Activated CD4-positive, alpha-beta T cell treated with anti-CD3 and anti-CD28 coated beads for 48 hours (primary cell): ENCODE measurements at regions not wholly inside any gene's neighbourhood (a gene's known extent, or its start where the extent isn't known, plus 50 kb on each side); places are given as distances from the start of the nearest gene placed in this dataset.

Experiments
- DNase-seq: peaks from one replicate; pipeline ENCODE4 v3.0.0-alpha.2; 2020

DNA sequence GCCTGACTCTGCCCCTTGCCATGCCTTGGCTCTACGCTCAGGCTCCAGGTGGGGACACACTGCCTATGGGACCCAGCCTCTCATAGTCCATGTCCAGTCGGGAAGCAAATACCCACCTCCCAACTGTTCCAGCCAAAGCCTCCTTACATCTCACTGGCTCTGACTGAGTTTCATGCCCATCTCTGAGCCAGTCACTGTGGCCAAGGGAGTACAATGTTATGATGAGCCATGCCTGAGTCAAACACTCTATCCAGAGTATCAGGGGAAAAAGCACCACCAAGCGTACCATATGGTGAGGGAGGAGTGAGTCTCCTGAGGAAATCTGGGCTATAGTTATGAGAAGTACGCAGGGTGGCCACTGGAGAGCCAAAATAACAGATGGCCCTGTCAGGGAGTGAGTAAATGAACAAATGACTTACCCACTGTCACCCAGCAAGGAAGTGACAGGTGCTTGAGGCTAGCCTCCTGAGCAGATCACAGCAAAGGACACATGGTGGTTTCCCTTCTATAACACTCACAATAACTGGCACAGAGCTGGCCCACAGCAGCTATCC is 236.6 kb upstream of the GJB5 start:
- no peak for DNase-seq

DNA sequence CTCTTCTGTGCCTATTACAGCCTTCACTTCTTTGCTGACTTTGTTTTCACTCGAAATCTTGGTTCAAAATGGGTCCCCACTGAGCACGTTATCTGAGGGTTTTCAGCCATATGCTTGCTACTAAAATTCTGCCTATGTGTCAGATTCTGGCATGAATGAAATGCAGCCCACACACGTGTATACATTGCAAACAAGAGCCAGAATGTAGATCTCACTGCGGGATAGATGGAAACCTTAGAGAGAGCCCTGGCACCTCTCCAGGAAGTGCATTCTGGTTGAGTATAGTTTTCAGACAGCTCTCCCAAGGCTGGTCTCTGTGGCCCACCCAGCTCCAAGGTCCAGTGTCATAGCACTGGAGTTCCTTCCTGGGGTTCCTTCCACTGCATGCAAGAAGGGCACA is 234.7 kb upstream of the GJB5 start:
- no peak for DNase-seq

DNA sequence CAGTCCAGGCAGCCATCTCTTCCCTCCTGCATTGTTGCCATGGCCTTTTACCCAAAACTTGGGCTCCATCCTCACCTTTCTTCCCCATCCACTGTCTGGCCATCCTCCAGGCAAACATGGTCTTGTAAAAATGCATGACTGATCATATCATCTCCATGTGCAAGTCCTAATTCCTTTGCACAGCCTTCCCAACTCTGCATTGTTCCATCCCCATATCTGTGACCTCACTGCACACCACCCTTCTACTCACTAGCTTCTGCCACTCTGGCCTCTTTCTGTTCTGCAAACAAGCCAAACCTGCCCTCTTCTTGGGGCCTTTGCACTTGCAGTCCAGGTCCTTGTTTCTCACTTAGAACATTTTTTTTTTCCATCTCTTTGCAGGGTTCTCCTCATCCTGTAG is 230.1 kb upstream of the GJB5 start:
- no peak for DNase-seq

DNA sequence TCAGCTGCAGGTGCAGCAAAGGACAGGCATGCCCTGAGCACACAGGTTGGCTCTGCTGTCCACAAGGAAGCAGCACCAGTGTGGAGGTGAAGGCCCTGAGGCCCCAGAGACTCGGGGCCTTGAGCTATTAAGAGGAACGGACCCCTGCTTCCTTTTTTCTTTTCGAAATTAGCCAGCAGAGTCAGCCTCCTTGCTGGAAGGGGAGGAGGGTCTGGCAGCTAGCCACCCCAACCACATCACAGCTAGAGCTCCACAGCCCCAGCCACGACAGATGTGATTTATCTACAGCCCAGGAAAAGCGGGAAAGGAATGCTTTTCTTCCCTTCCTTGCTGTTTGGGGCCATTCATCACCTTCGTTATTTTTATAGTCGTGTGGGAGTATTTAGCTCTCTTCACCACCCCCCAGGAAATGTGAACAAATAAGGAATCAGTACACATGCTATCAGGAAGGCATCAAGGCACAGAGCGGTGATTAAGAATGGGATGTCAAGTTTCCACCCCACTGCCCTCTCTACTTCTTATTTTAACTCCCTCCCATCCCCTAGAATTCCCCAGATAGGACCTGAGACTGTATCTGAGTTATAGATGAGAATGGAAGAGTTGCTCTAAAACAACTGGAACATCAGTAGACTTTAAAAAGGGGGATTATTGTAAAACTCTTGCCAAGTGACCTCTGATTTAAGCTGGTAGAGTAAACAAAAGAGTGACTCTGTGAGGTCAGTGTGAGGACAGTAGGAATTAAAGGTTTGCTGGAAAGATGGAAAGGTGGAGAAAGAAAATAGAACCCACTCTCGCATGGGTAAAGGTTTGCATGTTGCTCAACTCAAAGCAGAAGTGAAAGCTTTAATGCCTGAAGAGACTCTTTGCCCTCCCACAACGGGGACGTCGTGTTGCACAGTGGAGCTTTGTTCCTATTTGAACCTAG is 224.7 kb upstream of the GJB5 start:
- DNase-seq: no peak

DNA sequence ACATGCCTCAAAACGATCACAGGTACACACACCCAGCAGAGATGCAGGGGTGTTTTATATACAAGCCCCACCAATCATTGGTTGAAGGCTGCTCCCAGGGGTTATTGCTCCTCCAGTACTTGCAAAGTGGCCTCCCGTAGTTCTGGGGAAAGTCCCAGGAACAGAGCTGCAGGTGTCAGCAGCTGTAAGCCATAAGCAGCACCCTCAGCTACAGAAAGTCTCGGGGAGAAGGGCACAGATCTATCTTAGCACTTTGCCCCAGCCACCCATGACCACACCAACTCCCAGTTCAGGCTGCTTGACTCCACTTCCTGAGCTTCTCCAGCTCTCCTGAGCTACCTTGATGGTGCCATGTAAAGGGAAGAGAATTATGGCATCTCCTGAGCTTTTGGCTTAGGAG is 222.7 kb upstream of the GJB5 start:
- DNase-seq: no peak

DNA sequence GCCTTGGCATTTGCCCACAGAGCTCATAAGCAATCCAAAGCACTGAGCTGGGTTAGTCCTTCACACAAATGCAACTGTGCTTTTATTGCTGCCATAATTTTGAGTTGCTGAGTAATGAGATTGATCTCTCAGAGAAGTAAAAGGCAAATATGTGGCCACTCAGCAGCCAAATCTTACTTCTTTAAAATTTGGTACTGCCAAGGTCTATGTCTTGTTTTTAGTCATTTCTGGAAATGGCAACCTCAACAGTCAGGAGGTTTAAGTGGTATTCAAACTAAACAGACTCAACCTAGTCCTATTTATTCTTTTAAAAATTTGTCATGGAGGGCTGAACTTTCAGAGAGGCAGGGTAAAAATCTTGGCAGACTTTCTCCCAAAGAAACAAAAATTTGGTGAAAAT is 216.4 kb upstream of the GJB5 start:
- no peak for DNase-seq

DNA sequence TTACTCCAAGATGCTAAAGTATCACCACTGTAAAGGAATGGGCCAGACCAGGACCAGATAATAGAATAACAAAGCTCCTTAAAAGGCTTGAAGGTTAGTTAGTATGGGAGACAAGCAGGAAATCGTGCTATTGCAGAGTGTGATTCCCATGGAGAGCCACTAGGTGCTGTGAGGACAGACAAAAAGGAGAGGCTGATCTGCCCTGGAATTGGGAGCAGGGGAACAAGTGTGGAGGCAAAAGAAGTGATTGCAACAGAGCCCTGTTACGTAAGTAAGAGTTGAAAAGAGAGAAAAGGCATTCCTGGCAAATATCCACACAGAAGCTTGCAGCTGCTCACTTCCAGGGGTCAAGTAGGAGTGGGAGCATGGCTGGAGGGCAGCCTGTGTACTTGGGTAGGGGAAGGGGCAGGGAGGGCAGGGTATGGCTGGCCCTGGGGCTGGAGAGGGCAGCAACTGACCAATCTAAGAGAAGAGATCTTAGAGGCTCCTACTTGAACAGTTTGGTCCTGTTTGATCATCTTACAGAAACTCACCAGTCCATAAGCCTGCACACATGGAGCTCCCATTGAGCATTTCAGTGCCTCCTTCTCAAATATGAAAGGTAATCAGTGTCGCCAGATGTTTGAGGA is 207.7 kb upstream of the GJB5 start:
- no peak for DNase-seq

DNA sequence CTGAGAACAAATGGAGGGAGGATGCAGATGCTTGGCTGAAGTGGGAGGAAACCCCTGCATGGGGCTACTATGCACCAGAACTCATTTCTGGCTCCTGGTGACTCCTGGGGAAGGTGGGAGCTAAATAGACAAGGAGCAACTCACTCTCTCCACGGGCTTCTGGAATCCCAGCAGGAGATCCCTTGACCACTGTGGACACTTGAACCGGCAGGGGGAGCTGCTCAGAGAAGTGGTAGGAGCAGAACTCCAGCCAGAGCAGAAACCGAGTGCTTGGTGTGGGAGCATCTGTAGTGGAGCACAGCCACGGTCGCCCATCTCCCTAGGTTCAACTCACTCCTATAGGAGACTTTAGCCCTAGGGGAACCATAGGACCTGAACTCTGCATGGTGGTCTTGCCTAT is 205.6 kb upstream of the GJB5 start:
- DNase-seq: peak; percentile 17

DNA sequence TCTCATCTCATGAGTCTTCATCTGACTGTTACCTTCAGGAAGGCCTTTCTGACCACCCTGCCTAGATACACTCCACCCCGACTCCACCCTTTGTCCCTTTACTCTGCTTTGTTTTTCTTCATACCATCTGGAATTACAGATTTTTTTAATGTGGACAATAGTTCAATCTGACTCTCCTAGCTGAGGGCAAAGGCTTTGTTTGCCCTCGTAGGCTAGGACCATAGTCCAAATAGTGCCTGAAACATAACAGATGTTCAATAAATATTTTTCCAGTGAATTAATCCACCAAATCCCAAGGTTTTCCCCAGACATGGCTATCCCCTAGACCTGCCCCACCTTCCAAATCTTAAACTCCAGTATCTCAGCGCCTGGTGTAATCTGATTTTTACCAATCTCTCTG is 176.5 kb upstream of the GJB5 start:
- DNase-seq: no peak

DNA sequence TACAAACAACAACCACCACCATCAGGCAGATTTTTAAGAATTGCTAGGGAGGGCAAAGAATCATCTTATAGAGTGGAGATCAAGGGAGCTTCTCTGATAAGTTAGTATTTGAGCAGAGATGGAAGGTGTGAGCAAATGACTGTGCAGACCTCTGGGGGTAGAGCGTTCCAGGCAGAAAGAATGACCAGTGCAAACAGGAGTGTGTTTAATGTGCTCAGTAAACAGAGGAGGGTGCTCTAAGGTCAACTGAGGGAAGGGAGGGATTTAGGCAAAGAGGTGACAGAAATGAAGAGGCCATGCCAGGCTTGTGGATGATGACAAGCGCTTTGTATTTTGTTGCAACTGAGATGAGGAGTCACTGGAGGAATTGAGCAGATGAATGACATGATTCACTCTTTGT is 172.5 kb upstream of the GJB5 start:
- no peak for DNase-seq

DNA sequence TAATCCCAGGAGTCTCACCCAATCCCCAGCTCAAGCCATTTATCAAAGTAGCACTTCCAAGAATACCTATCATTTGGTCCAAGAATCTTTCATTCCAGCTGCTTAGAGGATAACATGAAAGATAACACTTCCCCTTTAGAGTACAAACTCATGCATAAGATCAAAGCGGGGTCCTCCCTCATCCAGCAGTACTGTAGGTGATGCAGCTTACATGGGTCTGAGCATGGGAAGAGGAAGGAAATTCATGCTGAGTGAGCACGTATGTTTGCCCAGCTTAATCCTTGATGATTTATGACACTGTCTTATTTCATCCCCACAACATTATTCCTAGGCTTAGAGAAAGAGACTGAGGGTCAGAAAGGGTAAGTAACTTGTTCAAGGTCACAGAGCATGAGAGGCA is 167.1 kb upstream of the GJB5 start:
- no peak for DNase-seq

DNA sequence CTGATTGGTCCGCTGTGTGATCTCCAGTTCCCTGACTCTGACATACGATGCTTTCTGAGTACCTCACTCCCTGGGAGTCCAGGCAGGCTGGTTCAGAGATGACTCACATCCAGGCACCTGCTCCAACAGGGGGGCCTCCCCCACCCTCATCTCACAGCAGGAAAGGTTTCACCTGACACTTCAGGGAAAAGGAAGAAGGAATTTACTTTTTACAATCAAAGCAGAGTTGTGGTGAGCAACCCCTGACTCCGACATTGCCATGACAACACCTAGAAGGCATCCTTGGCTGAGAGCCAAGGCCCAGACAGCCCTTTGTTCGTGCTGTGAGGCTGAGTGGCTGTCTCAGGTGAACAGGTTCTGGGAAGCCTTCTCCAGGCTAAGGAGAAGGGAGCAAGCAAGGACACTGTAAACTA is 164.6 kb upstream of the GJB5 start:
- no peak for DNase-seq

DNA sequence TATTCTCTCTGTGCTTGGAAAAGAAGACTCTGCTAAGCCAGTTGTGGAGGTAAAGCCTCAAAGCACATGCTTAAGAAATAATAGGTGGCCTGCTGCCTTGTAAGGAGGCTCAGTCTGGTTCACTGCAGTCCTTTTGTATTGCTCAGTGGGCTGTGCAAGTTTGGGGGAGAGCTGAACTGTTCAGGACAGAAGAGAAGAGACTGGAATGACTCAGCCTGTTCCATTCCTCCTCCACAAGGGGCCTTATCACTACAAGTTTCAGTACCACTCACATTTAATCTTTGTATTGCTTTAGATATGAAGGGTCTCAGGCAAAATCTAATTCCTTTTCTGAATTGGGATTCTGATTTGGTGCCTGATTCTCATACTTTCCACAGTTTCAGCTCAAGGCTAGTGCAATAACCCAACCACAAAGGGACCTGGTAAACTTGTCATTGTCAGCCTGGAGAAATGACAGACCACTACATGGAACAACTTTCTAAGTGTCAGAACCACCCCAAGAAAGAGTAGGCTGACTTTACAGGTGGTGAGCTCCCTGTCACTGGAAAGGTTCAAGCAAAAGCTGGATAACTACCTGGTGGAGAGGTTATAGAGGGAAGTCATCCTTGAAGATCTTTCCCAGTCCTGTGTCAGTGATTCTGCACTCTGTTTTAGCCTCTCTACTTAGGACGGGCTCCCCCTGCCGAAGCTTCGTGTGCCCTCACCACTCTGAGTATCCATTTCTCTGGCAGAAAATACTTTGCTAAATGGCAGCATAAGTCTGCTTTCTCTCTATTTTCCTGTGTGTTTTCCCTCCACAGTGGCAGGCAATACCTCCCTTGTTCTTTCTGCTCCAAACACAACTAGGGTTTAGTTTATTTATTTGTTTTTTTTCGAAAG is 162.9 kb upstream of the GJB5 start:
- peak; percentile 6 for DNase-seq

DNA sequence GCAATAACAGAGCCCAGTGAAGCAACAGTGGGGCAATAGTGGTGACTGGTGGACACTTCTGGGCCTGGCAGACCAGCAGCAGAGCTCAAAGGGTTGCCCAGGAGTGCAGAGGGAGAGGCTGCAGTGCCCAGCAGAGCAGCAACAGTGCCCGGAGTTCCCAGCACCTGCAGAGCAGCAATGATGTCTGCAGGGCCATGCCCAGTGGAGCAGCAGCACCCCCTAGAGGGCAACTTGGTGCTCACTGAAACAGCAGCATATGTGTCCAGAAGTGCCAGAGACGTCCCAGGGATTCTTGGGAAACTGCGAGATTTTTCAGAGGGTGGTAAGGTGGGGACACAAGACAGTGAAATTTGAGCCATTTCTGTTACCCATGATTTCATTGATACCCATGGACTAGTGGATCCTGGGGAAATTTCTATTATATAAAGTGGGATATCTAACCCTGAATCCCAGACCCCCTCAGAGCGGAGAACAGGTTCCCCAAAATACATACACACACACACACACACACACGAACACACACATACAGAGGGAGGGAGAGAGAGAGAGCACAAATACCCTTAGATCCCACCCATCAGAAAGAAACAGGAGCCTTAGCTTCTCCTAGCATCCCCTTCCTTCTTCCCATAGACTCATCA is 156.9 kb upstream of the GJB5 start:
- peak; percentile 81 for DNase-seq

DNA sequence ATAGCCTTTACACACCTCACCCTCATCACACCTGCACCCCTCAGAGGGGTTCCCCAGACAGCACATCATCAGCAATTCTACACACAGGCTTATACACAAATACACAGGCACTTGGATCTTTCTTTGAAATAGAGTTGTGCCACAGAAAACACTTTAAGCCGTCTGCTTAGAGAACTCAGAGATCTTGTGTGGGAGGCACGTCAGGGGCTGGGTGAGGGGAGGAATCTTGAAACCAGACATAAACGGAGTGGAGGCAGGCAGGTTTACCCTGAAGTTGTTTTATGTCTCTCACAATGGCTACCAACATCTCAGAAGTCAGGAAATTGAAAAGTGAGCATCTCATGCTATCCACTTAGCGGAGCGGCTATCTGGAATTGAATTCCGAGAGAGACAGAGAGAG is 151.9 kb upstream of the GJB5 start:
- no peak for DNase-seq

DNA sequence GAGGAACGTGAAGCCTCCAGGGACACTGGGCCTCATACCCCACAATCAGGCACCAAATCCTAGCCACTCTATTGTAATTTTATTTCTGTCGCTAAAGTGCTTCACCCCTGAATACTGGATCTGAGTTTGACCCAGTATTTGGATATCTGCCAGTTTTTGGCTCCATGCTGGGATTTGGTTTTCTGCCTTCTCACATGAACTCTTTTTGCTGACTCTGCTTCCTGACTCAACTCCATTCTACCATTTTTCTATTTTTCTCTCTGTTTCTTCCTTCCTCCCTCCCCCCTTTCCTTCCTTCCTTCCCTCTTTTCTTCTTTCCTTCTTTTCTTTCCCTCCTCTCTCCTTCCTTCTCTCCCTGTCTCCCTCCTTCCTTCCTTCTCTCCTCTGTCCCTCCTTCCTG is 151.3 kb upstream of the GJB5 start:
- DNase-seq: no peak

DNA sequence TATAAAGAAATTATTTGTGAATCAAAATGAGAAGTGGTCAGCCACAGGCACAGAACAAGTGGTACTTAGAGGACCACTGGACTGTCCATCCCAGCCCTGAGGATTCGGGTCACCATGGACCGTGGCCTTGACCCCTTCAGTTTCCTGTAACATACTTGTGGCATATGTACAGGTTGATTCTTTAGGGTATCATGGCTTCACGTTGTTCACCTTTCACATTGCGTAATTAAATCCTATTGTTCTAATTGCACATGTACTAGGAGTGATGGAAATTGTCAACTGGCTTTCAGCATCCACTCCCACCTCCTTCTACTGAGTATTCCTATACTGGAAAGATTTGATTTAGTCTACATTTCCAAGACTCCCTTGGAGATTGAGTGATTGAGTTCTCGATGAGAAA is 148.3 kb upstream of the GJB5 start:
- no peak for DNase-seq

DNA sequence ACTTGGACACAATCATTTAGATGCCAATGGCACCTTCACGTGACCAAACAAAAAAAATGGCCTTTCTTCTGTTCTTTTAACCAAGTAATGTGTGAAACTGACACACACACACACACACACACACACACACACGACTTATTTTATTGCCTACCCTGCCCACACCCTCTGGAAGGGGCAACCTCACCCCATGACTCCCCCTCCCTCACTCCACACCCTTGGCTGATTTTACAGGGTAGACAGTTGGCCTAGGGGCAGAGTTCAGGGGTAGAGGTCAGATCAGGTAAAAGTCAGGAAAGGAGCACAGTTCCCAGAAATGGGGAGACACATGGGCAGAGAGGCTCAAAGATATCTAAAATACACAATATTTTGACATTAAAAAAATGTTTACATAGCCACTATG is 144.8 kb upstream of the GJB5 start:
- no peak for DNase-seq

DNA sequence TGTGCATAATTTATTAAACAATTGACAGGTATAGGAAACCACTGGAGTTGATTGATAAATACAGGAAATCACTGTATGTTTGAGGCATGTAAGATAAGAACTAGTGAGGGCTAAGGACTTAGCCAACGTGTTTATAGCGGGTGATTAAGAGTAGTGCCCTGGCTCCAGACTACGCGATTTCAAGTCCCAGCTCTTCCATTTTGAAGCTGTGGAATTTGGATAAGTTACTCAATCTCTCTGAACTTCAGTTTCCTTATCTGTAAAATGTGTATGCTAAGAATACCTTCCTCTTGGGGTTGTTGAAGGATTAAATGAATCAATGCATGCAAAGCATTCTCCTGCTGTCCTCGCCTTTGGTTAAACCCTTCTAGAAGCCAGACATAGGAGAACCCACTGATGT is 143.3 kb upstream of the GJB5 start:
- no peak for DNase-seq

DNA sequence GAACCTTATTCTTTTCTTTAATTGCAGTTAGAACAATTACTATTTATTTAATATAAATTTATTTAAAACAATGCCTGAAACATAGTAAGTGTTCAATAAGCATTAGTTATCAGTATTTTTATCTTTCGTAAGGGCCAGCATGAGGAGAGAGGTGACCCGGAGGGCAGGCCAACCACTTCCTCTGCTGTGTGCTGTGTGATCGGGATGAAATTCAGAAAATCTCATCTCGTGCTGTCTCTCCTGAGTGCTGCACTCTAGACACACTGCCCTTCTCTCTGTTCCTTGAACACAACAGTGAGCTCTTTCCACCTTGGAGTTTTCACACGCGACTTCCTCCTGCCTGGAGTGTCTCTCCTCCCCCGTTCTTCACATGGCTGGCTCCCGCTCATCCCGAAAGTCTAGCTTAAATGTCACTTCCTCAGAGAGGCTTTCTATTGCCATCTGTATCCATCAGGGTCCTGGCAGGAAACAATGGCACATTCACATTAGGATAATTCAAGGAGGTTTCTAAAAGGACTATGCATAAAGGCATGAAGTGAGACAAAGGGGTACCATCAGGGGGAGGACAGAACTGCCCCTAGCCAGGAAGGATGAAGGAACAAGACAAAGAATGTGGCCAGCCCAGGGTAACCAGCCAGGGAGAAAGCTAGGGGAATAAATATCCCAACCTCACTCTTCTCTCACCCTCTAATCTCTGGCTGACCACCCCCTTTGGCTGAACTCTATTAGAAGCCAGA is 142.6 kb upstream of the GJB5 start:
- no peak for DNase-seq

DNA sequence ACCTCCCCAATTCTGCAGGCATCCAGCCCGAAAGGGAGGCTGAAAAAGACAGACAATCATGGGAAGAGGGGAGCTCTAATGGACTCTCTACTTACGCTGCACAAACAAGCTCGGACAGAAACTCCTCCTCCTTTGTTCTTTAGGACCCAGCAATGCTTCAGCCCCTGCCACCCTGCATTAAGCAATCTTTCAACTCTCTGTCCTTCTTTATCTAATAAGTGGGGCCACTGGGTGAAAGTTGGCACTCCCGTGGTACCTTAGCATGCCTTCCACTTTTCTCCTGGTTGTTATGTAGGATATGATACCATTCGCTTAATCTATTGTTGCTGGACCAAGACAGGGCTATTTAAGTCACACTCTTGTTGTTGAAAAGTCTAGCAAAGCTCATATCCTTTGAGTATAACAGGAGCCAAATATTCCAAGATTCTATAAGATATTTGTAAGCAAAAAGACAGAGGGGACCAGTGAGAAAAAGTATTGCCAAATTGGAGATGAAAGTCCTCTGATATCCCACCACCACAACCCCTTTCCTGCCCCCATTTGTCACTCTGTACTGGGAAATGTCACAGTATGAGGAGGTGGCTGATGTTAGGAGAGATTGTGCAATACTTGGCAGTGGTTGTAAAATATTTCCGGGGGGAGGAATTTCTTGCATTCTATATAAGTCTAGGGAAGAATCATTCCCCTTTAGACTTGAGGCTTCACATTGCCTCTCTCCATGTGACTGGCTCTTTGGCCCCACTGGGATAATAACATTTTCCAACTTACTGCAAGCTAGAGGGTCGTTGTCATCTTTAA is 137.3 kb upstream of the GJB5 start:
- no peak for DNase-seq
